Panc1 (cell line): ENCODE measurements at regions not wholly inside any gene's neighbourhood (a gene's known extent, or its start where the extent isn't known, plus 50 kb on each side); places are given as distances from the start of the nearest gene placed in this dataset.
A peak's percentile ranks its signal among the peaks of the same experiment; 100 is the strongest.
"Not testable (repeated sequence)": the region's sequence is repeated elsewhere in the genome, so short reads cannot be mapped to it uniquely, and the experiment has no call there.

Experiments used
- ATAC-seq: fragments of 200-7000 bp; cut with Tn5 transposase; 2 replicates; pipeline ENCODE4 v1.9.1; 2020; ENCODE audit warnings: mild to moderate bottlenecking, moderate library complexity
- BruUV-seq: library from RNA; stranded (reverse); fragments of 400-500 nt; replicated peaks from 2 replicates; lab custom pipeline; 2021; lab: Mats Ljungman, UMichigan
- CTCF ChIA-PET: fragments of 300-600 bp; sonication (Branson Sonifier 250); formaldehyde crosslinking; loops from one replicate; lab custom pipeline; 2022; ENCODE audit warnings: antibody characterized with exemption; lab: Charles Lee
- POLR2A ChIA-PET: fragments of 300-600 bp; sonication (Branson Sonifier 250); formaldehyde crosslinking; loops from one replicate; lab custom pipeline; 2022; ENCODE audit warnings: antibody characterized with exemption; lab: Charles Lee
- DNase-seq: peaks from one replicate; pipeline ENCODE4 v3.0.0-alpha.2; 2010; ENCODE audit warnings: low read depth, low spot score
- H3K27ac ChIP-seq: 2 replicates; pipeline ENCODE4 v1.5.1; 2011; ENCODE audit warnings: mild to moderate bottlenecking, low read length, inconsistent platforms
- H3K27me3 ChIP-seq: fragments of 200-500 bp; sonication (Bioruptor generic); 2 replicates; pipeline ENCODE4 v1.6.0; 2014; ENCODE audit warnings: low read length, inconsistent platforms; ENCODE audit not compliant: control insufficient read depth, insufficient read depth
- H3K36me3 ChIP-seq: fragments of 200-500 bp; sonication (Bioruptor generic); 2 replicates; pipeline ENCODE4 v1.5.1; 2014; ENCODE audit warnings: inconsistent platforms, mild to moderate bottlenecking, low read length, moderate library complexity; ENCODE audit not compliant: control insufficient read depth, insufficient read depth
- H3K4me1 ChIP-seq: 2 replicates; pipeline ENCODE4 v1.5.1; 2011; ENCODE audit warnings: inconsistent platforms, mild to moderate bottlenecking, low read length, moderate library complexity; ENCODE audit not compliant: control insufficient read depth, insufficient read depth
- H3K4me3 ChIP-seq, 2 experiments: 2 replicates each; pipeline ENCODE4 v1.5.1; 2011 to 2012; ENCODE audit warnings: low read depth in 2 of 2, low read length in 2 of 2, mild to moderate bottlenecking in 2 of 2, inconsistent platforms in 1 of 2, moderate library complexity in 1 of 2
- H3K9me3 ChIP-seq: fragments of 200-500 bp; sonication (Bioruptor generic); 2 replicates; pipeline ENCODE4 v1.5.1; 2014; ENCODE audit warnings: low read depth, mild to moderate bottlenecking, inconsistent platforms, low read length, moderate library complexity; ENCODE audit not compliant: control insufficient read depth, insufficient read depth
- POLR2AphosphoS5 ChIP-seq: IDR thresholded peaks from 2 replicates; pipeline ENCODE4 v1.6.1; 2012; ENCODE audit warnings: mild to moderate bottlenecking, low read depth, low read length, moderate library complexity
- SIN3A ChIP-seq: IDR thresholded peaks from 2 replicates; pipeline ENCODE4 v1.6.1; 2012; ENCODE audit warnings: low read depth, mild to moderate bottlenecking, low read length, moderate library complexity, borderline replicate concordance; ENCODE audit not compliant: insufficient read depth
- TCF7L2 ChIP-seq: IDR thresholded peaks from 2 replicates; pipeline ENCODE4 v1.6.1; 2011; ENCODE audit warnings: mild to moderate bottlenecking, low read depth, low read length, inconsistent platforms
- in situ Hi-C: cut with HindIII; loops from 2 replicates; pipeline ENCODE4 v1.10.0; 2016; ENCODE audit warnings: low sequenced_read_pairs, low pct_unique_long_range_greater_than_20kb
- intact Hi-C: fragments of 100-400 bp; cut with micrococcal nuclease; formaldehyde crosslinking; loops from one replicate; pipeline ENCODE4 v1.10.0; 2022; ENCODE audit not compliant: unreplicated experiment
- TF ChIP-seq, protein P1 (sequence below): fragments of 450-650 bp; IDR thresholded peaks from 2 replicates; pipeline ENCODE4 v1.5.1; 2017; ENCODE audit warnings: mild to moderate bottlenecking
- TF ChIP-seq, protein P2 (sequence below), 2 experiments: IDR thresholded peaks; 2 replicates each; pipeline ENCODE4 v1.6.1; 2011 to 2012; ENCODE audit warnings: low read depth in 2 of 2, control low read depth in 1 of 2, low read length in 1 of 2, mild to moderate bottlenecking in 1 of 2, moderate library complexity in 1 of 2; ENCODE audit not compliant: insufficient read depth in 1 of 2

DNA sequence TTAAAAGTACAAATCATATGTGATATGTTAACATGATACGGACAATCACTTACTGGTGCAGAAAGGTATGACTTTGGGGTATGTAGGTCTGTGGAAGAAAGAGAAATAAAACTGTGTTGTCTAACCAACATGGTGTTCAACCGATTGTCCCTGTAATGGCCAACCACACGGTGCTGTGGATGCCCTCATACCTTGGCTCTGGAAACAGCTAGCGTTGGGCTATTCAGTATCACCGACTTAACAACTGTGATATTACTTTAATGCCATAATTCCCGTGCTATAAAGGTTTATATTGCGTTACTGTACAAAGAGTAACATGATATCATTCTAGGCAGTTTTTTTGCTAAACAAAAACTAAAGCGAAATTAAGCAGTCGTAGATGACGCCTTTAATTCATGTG, 448.3 kb downstream of the EFNB2 start:
- in situ Hi-C loops: no loop called here
- POLR2A ChIA-PET: no interaction called here
- CTCF ChIA-PET: no interaction called here
- intact Hi-C loops: no loop called here
- Histone ChIP-seq H3K27me3 (no peaks in the 10 kb centered on the region), H3K9me3 (no peaks in the 10 kb centered on the region), H3K27ac (no peak overlapping the region), H3K4me3 (no peak overlapping the region), H3K36me3 (no peaks in the 10 kb centered on the region), H3K4me1 (no peaks in the 10 kb centered on the region; the same call in 1 of the 2 replicates)
- BruUV-seq: no TSS peak
- DNase-seq: no peak
- ATAC-seq: no peak
- TF ChIP-seq POLR2AphosphoS5: no peak
- TF ChIP-seq SIN3A: no peak
- TF ChIP-seq, protein P1, sequence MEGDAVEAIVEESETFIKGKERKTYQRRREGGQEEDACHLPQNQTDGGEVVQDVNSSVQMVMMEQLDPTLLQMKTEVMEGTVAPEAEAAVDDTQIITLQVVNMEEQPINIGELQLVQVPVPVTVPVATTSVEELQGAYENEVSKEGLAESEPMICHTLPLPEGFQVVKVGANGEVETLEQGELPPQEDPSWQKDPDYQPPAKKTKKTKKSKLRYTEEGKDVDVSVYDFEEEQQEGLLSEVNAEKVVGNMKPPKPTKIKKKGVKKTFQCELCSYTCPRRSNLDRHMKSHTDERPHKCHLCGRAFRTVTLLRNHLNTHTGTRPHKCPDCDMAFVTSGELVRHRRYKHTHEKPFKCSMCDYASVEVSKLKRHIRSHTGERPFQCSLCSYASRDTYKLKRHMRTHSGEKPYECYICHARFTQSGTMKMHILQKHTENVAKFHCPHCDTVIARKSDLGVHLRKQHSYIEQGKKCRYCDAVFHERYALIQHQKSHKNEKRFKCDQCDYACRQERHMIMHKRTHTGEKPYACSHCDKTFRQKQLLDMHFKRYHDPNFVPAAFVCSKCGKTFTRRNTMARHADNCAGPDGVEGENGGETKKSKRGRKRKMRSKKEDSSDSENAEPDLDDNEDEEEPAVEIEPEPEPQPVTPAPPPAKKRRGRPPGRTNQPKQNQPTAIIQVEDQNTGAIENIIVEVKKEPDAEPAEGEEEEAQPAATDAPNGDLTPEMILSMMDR: no peak
- no peak for TF ChIP-seq TCF7L2
- TF ChIP-seq, protein P2, sequence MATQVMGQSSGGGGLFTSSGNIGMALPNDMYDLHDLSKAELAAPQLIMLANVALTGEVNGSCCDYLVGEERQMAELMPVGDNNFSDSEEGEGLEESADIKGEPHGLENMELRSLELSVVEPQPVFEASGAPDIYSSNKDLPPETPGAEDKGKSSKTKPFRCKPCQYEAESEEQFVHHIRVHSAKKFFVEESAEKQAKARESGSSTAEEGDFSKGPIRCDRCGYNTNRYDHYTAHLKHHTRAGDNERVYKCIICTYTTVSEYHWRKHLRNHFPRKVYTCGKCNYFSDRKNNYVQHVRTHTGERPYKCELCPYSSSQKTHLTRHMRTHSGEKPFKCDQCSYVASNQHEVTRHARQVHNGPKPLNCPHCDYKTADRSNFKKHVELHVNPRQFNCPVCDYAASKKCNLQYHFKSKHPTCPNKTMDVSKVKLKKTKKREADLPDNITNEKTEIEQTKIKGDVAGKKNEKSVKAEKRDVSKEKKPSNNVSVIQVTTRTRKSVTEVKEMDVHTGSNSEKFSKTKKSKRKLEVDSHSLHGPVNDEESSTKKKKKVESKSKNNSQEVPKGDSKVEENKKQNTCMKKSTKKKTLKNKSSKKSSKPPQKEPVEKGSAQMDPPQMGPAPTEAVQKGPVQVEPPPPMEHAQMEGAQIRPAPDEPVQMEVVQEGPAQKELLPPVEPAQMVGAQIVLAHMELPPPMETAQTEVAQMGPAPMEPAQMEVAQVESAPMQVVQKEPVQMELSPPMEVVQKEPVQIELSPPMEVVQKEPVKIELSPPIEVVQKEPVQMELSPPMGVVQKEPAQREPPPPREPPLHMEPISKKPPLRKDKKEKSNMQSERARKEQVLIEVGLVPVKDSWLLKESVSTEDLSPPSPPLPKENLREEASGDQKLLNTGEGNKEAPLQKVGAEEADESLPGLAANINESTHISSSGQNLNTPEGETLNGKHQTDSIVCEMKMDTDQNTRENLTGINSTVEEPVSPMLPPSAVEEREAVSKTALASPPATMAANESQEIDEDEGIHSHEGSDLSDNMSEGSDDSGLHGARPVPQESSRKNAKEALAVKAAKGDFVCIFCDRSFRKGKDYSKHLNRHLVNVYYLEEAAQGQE (IDR thresholded peaks at IDR 0.05; ENCODE audit: insufficient read depth in 1 of 2, low read depth in 2 of 2, low read length in 1 of 2): no peak

DNA sequence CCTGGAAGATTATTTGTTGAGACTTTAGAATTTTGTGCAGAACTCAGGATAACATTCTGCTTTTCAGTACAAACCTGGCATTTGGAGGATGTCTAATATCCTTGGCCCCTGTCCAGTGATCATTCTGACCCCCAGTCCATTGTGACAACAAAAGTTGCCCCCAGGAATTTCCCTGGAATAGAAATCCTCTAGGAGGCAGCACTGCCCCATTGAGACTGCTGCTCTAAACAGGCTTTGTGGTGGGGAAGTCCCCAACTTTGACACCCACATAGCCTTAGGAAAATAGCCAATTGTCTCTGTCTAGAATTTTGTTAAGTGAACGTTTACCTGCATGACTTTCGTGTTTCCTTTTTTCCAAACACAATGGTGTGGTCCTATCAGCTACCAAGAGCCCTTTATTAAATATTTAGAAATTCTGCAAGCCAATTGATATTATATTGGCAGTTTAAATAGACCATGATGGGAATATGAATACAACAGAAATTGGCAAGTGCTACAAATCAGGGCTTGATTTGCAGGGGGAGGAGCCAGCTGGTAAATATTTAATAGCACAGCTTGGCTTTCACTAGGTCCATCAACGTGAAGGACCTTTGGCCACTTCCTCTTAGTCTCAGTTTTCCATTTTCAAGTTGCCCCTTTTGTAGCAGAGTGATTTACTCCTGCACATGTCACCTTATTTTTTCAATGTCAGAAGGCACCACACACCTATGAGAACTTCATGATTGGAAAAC, 451.7 kb downstream of the EFNB2 start:
- in situ Hi-C loops (no loop called here), intact Hi-C loops (no loop called here)
- no peaks in the 10 kb centered on the region for H3K9me3 ChIP-seq
- H3K27ac ChIP-seq: no peak overlapping the region
- POLR2A ChIA-PET: no interaction called here
- no TSS peak for BruUV-seq
- TF ChIP-seq, protein P1: peak; percentile 54
- no peak for TF ChIP-seq TCF7L2
- no peak overlapping the region for H3K4me3 ChIP-seq
- no peaks in the 10 kb centered on the region for H3K27me3 ChIP-seq
- ATAC-seq (no peak), DNase-seq (no peak)
- H3K4me1 ChIP-seq: no peaks in the 10 kb centered on the region; the same call in 1 of the 2 replicates
- CTCF ChIA-PET: interaction anchor here (0.7 kb wide), 1 partner anchor 166 kb away, joined by 3 read pairs; no protein-coding TSS in a partner anchor
- H3K36me3 ChIP-seq: no peaks in the 10 kb centered on the region

DNA sequence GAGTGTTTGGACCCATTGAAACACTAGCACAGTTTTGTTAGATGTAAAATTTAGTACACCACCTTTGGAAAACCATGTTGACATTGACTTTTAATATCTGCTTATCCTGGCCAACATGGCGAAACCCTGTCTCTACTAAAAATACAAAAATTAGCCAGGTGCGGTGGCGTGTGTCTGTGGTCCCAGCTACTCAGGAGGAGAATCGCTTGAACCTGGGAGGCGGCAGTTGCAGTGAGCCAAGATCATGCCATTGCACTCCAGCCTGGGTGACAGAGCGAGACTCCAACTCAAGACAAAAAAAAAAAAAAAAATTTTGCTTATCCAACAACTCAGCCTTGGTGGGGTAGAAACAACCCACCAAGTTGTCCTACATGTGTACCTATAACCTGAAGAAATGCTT, 454.2 kb downstream of the EFNB2 start:
- POLR2A ChIA-PET, CTCF ChIA-PET, in situ Hi-C loops, intact Hi-C loops, BruUV-seq, H3K4me3 ChIP-seq, H3K4me1 ChIP-seq, H3K36me3 ChIP-seq, DNase-seq, ATAC-seq, H3K27me3 ChIP-seq, H3K9me3 ChIP-seq, H3K27ac ChIP-seq: not testable (repeated sequence)
